ENCODE measurements at regions not wholly inside any gene's neighbourhood (a gene's known extent, or its start where the extent isn't known, plus 50 kb on each side); places are given as distances from the start of the nearest gene placed in this dataset.
"Not testable (repeated sequence)": the region's sequence is repeated elsewhere in the genome, so short reads cannot be mapped to it uniquely, and the experiment has no call there.

DNA sequence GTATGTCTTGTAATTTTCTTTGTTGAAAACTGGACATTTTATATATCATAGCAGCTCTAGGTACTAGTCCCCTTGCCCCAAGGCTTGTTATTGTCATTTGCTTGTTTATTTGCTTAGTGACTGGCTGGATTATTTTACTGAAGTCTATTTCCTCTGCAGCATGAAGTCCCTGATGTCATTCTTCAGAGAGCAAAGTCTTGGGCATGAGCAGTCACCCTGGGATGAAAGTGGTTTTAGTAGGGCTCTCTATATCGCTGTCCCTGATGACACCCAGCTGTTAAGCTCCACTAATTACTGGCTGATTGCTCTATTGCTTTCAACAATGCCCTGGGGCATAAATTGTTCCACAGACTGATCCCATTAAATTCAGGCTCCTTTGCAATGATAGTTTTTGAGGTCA, 113.5 kb upstream of the USP9X start:
- DNase-seq (ENCODE audit: low spot score in 2 of 2) (no peak), ATAC-seq (no peak)
- Mint-ChIP-seq H3K36me3 (no peaks in the 10 kb centered on the region), H3K4me3 (no peak overlapping the region), H3K27ac (no peak overlapping the region), H3K4me1 (no peaks in the 10 kb centered on the region), H3K9me3 (peaks cover 3% of the 10 kb centered on the region)

DNA sequence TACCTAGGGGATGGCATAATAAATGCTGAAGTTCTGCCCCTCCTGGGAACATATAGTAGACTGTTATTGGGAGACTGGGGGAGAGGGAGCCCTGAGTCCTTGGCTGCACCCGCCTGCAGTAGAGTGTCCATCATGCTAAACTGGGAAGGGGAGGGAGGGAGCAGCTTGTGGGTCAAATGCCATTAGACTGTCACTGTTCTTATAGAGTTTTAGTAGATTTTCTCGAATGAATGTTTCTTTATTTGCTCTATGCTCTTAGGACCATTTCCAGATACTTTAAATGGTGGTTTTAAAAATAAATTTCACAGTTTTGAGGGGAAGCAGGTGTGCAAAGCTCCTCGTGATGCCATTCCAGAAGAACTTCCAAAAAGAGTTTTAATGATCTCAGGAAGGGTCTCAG, 111.6 kb upstream of the USP9X start:
- ATAC-seq: no peak
- no peak overlapping the region for H3K4me3 Mint-ChIP-seq
- H3K27ac Mint-ChIP-seq: no peak overlapping the region
- H3K36me3 Mint-ChIP-seq: no peaks in the 10 kb centered on the region
- no peak for DNase-seq (ENCODE audit: low spot score in 2 of 2)
- peaks cover 3% of the 10 kb centered on the region for H3K9me3 Mint-ChIP-seq
- H3K4me1 Mint-ChIP-seq: no peaks in the 10 kb centered on the region

DNA sequence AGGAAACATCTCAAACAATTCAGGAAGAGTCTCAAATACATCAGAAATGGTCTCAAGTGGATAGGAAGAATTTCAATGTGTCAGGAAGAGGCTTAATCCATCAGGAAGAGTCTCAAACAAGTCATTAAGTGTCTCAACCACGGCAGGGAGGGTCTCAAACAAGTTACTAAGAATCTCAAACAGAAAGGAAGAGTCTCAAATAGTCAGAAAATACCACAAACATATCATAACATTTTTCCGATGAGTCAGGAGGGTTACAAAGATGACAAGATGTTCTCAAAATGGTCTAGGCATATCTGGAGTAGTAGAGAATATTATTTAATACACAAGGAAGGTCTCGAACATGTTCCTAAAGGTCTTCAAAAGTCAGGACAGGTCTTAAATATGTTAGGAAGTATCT, 109.3 kb upstream of the USP9X start:
- DNase-seq (ENCODE audit: low spot score in 2 of 2): no peak
- peak; percentile 52 for ATAC-seq
- Mint-ChIP-seq H3K4me1 (no peaks in the 10 kb centered on the region), H3K4me3 (no peak overlapping the region), H3K36me3 (no peaks in the 10 kb centered on the region), H3K9me3 (peaks cover 3% of the 10 kb centered on the region), H3K27ac (no peak overlapping the region)

DNA sequence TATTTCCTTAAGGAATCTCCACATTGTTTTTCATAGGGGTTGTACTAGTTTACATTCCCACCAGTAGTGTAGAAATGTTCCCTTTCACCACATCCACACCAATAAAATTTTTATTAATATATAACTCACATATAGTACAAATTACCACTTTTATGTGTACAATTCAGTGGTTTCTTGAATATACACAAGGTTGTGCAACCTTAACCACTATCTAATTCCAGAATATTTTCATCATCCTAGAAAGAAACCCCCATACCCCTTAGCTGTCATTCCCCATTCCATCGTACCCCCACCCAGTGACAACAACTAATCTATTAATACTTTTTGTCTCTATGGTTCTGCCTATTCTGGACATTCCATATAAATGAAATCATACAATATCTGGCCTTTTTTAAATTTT, 108.3 kb upstream of the USP9X start:
- no peak overlapping the region for H3K4me3 Mint-ChIP-seq
- H3K4me1 Mint-ChIP-seq: no peaks in the 10 kb centered on the region
- no peak for DNase-seq (ENCODE audit: low spot score in 2 of 2)
- no peak overlapping the region for H3K27ac Mint-ChIP-seq
- no peak for ATAC-seq
- no peaks in the 10 kb centered on the region for H3K9me3 Mint-ChIP-seq
- no peaks in the 10 kb centered on the region for H3K36me3 Mint-ChIP-seq

DNA sequence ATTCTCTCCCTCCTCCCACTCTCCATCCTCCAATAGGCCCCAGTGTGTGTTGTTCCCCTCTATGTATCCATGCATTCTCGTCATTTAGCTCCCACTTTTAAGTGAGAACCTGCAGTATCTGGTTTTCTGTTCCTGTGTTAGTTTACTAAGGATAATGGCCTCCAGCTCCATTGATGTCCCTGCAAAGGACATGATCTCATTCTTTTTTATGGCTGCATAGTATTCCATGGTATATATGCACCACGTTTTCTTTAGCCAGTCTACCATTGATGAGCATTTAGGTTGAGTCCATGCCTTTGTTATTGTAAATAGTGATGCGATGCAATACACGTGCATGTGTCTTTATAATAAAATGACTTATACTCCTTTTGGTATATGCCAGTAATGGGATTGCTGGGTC, 100.3 kb upstream of the USP9X start:
- ATAC-seq (no peak), DNase-seq (ENCODE audit: low spot score in 2 of 2) (no peak)
- Mint-ChIP-seq H3K9me3 (peaks cover 5% of the 10 kb centered on the region), H3K4me1 (no peaks in the 10 kb centered on the region), H3K36me3 (no peaks in the 10 kb centered on the region), H3K4me3 (no peak overlapping the region), H3K27ac (no peak overlapping the region)

DNA sequence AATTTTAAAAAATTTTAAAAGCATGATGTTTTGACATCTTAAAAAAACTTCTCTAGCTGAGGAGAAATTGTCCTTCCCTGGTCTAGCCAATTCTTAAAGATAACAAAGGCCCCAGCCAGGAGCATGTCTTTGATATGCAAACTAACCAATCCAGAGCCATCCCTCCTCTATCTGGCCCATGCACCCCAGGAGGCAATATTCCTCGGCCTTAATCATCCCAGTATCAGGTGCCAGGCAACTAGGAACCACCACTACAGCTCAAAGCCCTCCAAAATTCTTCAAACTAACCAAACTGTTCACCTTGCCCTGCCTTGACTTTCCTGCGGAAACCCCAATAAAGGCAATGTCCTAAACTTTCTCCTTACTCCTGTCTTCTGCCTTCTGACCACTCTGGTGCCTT, 97.8 kb upstream of the USP9X start:
- no peaks in the 10 kb centered on the region for H3K36me3 Mint-ChIP-seq
- H3K4me1 Mint-ChIP-seq: no peaks in the 10 kb centered on the region
- ATAC-seq (no peak), DNase-seq (ENCODE audit: low spot score in 2 of 2) (no peak)
- H3K4me3 Mint-ChIP-seq: no peak overlapping the region
- H3K27ac Mint-ChIP-seq: no peak overlapping the region
- peaks cover 5% of the 10 kb centered on the region for H3K9me3 Mint-ChIP-seq

DNA sequence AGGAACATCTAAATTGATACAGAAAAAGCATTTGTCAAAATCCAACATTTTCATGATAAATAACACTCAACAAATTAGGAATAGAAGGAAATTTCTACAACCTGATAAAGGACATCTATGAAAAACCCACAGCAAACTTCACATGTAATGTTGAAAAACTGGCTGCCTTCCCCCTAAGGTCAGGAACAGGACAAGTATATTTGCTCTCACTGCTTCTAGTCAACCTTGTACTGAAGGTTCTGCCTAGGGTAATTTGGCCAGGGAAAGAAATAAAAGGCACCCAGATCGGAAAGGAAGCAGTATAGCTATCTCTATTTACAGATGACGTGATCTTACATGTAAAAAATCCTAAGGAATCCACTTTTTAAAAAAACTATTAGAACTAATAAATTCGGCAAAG, 97.1 kb upstream of the USP9X start:
- Mint-ChIP-seq H3K9me3 (peaks cover 5% of the 10 kb centered on the region), H3K4me3 (no peak overlapping the region), H3K4me1 (no peaks in the 10 kb centered on the region), H3K27ac (no peak overlapping the region), H3K36me3 (no peaks in the 10 kb centered on the region)
- no peak for ATAC-seq
- no peak for DNase-seq (ENCODE audit: low spot score in 2 of 2)

DNA sequence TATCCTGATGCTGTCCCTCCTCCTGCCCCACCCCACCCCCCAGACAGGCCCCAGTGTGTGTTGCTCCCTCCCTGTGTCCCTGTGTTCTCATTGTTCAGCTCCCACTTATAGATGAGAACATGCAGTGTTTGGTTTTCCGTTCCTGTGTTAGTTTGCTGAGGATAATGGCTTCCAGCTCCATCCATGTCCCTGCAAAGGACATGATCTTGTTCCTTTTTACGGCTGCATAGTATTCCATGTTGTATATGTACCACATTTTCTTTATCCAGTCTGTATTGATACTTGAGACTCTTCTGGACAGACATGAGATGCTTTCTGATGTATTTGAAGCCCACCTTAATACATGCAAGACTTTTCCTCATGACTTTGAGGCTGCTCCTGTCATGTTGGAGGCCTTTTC, 91.8 kb upstream of the USP9X start:
- not testable (repeated sequence) for DNase-seq (ENCODE audit: low spot score in 2 of 2); H3K27ac Mint-ChIP-seq; H3K36me3 Mint-ChIP-seq; H3K4me3 Mint-ChIP-seq; H3K9me3 Mint-ChIP-seq; ATAC-seq; H3K4me1 Mint-ChIP-seq

DNA sequence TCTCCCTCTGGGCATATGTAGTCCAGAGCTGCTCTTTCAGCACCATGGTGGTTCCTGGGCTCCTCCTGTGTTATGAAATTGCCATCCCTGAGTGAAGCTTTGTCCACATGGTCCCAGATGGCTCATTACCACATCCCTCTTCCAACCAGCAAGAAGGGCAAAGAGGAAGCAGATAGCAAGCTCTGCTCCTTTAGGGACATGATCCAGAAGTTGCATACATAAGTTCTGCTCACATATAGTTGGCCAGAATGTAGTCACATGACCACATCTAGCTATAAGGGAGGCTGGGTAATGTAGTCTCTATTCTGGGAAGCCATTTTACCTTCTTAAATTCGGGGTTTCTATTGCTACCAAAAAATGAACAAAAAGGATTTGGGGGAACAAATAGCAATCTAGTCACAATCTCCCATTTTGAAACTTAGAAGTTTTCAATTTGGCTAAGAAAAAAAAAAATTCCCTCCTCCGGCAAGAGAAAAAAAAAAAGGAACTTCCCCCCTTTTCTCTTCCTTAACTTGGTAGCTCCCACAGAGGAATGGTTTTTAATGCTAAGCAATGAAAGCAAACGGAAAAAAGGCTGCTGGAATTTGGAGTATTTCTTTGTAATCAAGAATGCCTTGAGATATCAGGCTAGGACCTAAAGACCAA, 88.2 kb upstream of the USP9X start:
- H3K9me3 Mint-ChIP-seq: no peaks in the 10 kb centered on the region
- H3K4me3 Mint-ChIP-seq: no peak overlapping the region
- no peaks in the 10 kb centered on the region for H3K36me3 Mint-ChIP-seq
- peak; percentile 58 for ATAC-seq
- no peak overlapping the region for H3K27ac Mint-ChIP-seq
- H3K4me1 Mint-ChIP-seq: no peaks in the 10 kb centered on the region
- DNase-seq (ENCODE audit: low spot score in 2 of 2): no peak

DNA sequence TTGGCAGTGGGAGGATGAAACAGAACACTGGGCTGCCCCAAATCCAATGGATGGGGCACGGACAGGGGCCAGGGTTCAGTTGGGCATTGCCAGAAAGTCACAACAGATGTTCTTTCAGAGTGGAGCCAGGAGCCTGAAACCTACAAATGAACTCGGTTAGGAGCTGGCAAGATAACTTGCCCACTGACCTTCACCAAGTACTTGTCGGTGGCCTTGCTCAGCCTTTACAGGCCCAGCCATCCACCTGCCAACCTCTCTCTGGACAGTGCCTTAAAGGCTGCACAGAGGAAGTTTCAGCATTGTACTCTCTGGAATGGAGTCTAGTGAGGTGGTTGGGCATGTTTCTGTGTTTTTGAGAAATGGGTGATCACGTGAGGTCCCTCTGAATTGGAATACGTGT, 87.1 kb upstream of the USP9X start:
- Mint-ChIP-seq H3K27ac (no peak overlapping the region), H3K4me3 (no peak overlapping the region)

DNA sequence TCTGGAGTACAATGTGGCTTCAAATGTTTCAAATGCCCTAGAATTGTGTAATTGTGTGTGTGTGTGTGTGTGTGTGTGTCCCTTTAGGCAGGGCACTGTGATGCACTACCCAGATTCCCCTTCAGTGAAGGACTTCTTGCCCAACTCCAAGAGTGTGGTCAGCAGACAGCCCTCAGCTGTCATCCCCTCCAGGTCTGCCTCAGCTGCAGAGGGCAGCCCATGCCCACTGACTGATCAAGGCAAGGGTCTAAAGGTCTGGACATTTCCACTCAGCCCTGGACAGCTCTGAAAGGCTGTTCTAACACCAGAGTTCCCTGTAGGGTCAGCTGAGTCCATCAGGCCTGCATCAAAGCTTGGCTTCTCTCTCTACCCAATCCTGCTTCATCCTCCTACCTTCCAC, 83.9 kb upstream of the USP9X start:
- Mint-ChIP-seq H3K9me3 (no peaks in the 10 kb centered on the region), H3K36me3 (no peaks in the 10 kb centered on the region), H3K4me1 (peaks cover 7% of the 10 kb centered on the region), H3K27ac (no peak overlapping the region), H3K4me3 (no peak overlapping the region)
- ATAC-seq (no peak), DNase-seq (ENCODE audit: low spot score in 2 of 2) (no peak)

More for the DNA sequence above, 87.1 kb upstream of the USP9X start:
- no peak for ATAC-seq
- H3K36me3 Mint-ChIP-seq: no peaks in the 10 kb centered on the region
- no peaks in the 10 kb centered on the region for H3K4me1 Mint-ChIP-seq
- H3K9me3 Mint-ChIP-seq: no peaks in the 10 kb centered on the region
- DNase-seq (ENCODE audit: low spot score in 2 of 2): no peak

DNA sequence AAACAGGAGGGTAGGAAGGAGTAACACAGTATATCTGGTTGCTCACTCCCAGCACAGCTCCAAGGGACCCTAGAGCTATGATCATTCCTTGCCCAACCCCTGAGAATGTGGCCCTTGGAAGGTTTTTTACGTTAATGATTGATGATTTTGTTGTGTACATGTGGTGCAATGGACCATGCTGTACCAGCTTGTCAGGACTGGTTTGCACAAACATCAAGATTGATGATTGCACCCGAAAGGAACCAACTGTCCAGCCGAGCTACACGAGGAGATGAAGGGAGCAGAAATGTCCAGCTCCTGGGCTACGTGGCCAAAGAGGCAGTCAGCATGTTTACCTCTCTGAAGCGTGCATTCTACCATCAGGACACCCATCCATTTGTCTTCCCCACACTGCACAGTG, 83.2 kb upstream of the USP9X start:
- Mint-ChIP-seq H3K4me1 (peaks cover 7% of the 10 kb centered on the region), H3K4me3 (no peak overlapping the region)
- no peak for ATAC-seq

DNA sequence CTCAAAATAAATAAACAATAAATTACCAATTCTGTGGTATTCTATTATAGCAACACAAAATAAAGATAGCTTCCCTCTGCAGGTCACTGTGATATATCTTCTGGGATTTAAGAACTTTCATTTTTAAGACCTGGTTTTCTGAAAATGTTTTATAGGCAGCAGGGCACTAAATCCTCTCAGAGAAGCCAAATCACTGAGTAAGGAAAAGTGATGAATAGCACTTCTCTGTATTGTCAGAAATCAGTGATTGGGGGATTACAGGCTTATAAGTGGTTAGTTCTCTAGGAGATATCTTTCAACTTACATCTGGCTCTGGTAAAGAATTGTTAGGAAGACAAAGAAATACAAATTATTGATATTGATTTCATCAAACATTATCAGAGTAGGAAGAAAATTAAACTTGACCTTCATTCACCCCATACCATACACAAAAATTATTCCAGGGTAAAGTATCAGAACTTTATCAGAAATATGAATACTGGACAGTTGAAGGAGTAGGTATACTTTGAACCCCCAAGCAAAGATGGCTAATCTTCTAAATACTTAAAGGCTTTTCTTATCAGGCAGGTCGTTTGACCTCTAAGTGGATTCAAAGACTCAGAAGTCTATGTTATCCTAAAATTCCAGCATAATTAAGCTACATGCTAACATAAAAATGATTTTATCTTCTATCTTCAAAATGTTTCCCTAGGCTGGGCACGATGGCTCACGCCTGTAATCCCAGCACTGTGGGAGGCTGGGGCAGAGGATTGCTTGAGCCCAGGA, 81.6 kb upstream of the USP9X start:
- ATAC-seq (no peak), DNase-seq (ENCODE audit: low spot score in 2 of 2) (no peak)
- Mint-ChIP-seq H3K4me3 (no peak overlapping the region), H3K27ac (no peak overlapping the region), H3K9me3 (no peaks in the 10 kb centered on the region), H3K36me3 (no peaks in the 10 kb centered on the region), H3K4me1 (peaks cover 7% of the 10 kb centered on the region)

More for the DNA sequence above, 83.2 kb upstream of the USP9X start:
- DNase-seq (ENCODE audit: low spot score in 2 of 2): no peak
- H3K9me3 Mint-ChIP-seq: no peaks in the 10 kb centered on the region
- H3K27ac Mint-ChIP-seq: no peak overlapping the region
- no peaks in the 10 kb centered on the region for H3K36me3 Mint-ChIP-seq

DNA sequence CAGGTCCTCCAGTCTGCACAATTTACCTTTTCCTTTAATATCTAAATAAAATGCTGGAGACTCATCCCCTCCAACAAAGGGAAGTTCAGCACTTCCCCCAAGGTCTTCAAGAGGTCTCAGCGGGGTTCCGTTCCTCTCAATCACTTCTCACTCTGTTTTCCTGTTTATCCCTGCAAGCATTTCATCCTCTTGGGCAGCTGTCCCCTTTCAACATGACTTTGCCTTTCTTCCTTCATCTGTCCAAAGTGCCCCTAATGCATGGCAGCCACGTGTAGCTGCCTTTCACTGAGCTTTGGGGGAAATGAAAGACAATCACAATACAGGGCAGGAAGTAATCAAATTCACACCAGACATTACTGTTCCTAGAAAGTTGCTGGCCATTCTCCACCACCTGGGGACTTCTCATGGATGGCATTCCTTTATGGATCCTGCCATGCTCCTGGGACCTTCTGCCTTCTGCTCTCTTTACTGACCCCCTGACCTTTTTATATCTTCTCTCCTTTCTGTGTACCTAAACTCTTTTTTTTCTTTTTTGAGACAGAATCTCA, 79.7 kb upstream of the USP9X start:
- no peak overlapping the region for H3K4me3 Mint-ChIP-seq
- H3K4me1 Mint-ChIP-seq: peaks cover 7% of the 10 kb centered on the region
- no peaks in the 10 kb centered on the region for H3K9me3 Mint-ChIP-seq
- no peak overlapping the region for H3K27ac Mint-ChIP-seq
- DNase-seq (ENCODE audit: low spot score in 2 of 2) (no peak), ATAC-seq (no peak)
- no peaks in the 10 kb centered on the region for H3K36me3 Mint-ChIP-seq

DNA sequence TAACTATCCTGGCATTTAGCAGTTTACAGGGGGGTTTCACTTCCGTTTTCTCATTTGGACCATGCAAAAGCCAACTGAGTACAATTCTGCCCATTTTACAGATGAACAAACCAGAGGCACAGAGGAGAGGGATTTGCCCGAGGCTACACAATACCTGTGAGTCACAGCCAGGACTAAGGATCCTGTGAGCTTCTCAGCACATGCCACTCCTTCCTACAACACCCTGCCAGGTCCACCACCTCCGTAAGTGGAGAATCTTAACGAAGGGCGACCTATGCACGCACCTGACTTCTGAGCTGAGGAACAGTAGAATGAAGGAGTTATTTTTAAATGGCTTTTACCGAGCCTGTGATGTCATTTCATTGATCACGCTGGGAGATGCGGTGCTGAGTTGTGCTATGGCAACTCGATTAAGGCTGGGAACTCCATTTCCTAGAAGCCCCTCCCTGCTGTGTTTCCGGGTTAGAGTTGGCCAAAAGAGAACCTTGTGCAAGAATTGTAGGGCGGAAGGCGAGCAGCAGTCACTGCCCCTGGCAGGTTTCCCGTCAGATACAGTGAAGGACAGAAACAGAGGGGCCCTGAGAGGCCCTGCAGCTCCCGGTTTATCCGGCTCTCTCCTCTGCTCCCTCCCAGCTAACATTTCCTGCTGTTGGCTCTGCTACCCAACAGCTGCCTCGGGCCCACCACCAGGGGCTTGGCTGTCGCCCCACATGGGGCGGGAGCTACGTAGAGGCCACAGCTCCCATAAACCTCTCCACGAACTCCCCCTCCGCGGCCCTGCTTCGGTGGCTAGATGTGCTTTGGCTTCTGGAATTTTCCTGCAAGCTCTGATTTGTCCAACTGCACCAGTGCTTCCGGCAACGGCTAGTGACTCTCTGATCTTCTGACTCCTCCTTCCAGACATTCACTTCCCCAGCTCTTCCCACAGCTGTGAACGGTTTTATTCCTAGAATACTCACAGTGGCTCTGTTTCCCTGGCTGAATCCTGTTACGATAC, 75.1 kb upstream of the USP9X start:
- peaks cover 16% of the 10 kb centered on the region for H3K4me1 Mint-ChIP-seq
- DNase-seq (ENCODE audit: low spot score in 2 of 2) (peak; percentile 2 to 53), ATAC-seq (peak; percentile 84)
- H3K9me3 Mint-ChIP-seq: no peaks in the 10 kb centered on the region
- H3K4me3 Mint-ChIP-seq: peak overlapping the region; percentile 38
- H3K27ac Mint-ChIP-seq: peak overlapping the region; percentile 46
- H3K36me3 Mint-ChIP-seq: no peaks in the 10 kb centered on the region
